ENCODE measurements at regions not wholly inside any gene's neighbourhood (a gene's known extent, or its start where the extent isn't known, plus 50 kb on each side); places are given as distances from the start of the nearest gene placed in this dataset.

DNA sequence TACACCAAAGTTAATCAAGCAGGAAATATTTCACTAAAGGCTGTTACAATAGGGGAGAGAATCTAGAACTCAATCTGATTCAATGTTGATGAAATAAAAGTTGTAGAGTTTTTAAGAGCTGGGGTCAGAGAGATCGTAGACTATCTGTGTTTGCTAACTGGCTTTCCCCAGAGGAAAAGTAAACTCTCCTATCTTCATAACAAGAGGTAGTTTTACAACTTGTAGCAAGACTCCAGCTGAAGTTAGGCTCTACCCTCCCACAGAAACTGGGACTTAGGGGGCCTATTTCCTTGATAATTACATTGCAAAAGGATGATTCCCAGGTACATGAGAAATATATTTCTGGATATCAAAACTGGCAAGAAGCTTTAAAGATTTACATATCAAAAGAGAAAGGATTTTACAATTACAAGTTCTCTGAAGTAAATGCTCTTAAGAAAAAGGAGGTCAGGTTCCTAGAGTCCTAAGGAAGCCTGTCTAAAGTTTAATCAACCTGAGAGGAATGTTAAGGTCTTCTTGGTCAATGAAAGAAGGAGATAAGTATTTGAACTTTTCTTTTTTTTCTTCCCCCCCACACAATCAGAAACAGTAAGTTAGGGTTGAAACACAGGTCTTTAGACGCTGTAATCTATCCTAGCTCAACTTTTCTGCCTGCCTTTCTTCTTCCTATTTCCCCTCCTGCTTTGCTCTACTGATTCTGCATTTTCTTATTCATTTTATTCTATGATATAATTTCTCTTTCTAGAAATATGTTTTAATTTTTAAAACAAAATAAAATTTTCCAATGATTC, 692.2 kb upstream of the LINC00305 start:
- TF ChIP-seq, protein P1, sequence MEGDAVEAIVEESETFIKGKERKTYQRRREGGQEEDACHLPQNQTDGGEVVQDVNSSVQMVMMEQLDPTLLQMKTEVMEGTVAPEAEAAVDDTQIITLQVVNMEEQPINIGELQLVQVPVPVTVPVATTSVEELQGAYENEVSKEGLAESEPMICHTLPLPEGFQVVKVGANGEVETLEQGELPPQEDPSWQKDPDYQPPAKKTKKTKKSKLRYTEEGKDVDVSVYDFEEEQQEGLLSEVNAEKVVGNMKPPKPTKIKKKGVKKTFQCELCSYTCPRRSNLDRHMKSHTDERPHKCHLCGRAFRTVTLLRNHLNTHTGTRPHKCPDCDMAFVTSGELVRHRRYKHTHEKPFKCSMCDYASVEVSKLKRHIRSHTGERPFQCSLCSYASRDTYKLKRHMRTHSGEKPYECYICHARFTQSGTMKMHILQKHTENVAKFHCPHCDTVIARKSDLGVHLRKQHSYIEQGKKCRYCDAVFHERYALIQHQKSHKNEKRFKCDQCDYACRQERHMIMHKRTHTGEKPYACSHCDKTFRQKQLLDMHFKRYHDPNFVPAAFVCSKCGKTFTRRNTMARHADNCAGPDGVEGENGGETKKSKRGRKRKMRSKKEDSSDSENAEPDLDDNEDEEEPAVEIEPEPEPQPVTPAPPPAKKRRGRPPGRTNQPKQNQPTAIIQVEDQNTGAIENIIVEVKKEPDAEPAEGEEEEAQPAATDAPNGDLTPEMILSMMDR (IDR thresholded peaks at IDR 0.05; ENCODE audit: low read depth, low read length), result no peak
- TF ChIP-seq EZH2phosphoT487 (IDR thresholded peaks at IDR 0.05; ENCODE audit: low read depth), result no peak

All from OCI-LY3 (cell line).